ENCODE measurements at regions not wholly inside any gene's neighbourhood (a gene's known extent, or its start where the extent isn't known, plus 50 kb on each side); places are given as distances from the start of the nearest gene placed in this dataset.

GRCh38 chr6:169332250-169332649, 78.6 kb upstream of the THBS2 start:
- no peak for TF ChIP-seq POLR2A (IDR thresholded peaks at IDR 0.05; ENCODE audit: low read length)
- TF ChIP-seq GATA1 (IDR thresholded peaks at IDR 0.05; ENCODE audit: low read depth, low read length): no peak
